HEK293 (cell line): ENCODE measurements at regions not wholly inside any gene's neighbourhood (a gene's known extent, or its start where the extent isn't known, plus 50 kb on each side); places are given as distances from the start of the nearest gene placed in this dataset.

Experiments used
- CTCF ChIP-seq: fragments of 450-650 bp; formaldehyde crosslinking; IDR thresholded peaks from 2 replicates; pipeline ENCODE4 v1.5.1; 2016; ENCODE audit warnings: missing biosample characterization, missing genetic modification characterization
- EGR2 ChIP-seq: fragments of 450-650 bp; formaldehyde crosslinking; IDR thresholded peaks from 2 replicates; pipeline ENCODE4 v1.5.1; 2016; ENCODE audit warnings: low read depth, missing biosample characterization, missing genetic modification characterization
- KLF16 ChIP-seq: fragments of 450-650 bp; formaldehyde crosslinking; IDR thresholded peaks from 2 replicates; pipeline ENCODE4 v1.5.1; 2017; ENCODE audit warnings: missing biosample characterization, missing genetic modification characterization
- OSR2 ChIP-seq: fragments of 450-650 bp; formaldehyde crosslinking; IDR thresholded peaks from 2 replicates; pipeline ENCODE4 v1.5.1; 2016; ENCODE audit warnings: missing biosample characterization, missing genetic modification characterization
- SALL2 ChIP-seq: fragments of 450-650 bp; formaldehyde crosslinking; IDR thresholded peaks from 2 replicates; pipeline ENCODE4 v1.5.0; 2017; ENCODE audit warnings: missing biosample characterization, mild to moderate bottlenecking, missing genetic modification characterization, borderline replicate concordance
- TSHZ1 ChIP-seq: fragments of 450-650 bp; formaldehyde crosslinking; IDR thresholded peaks from 2 replicates; pipeline ENCODE4 v1.5.1; 2016; ENCODE audit warnings: missing biosample characterization, missing genetic modification characterization, borderline replicate concordance
- WT1 ChIP-seq: fragments of 450-650 bp; formaldehyde crosslinking; IDR thresholded peaks from 2 replicates; pipeline ENCODE4 v1.5.1; 2016; ENCODE audit warnings: missing biosample characterization, missing genetic modification characterization
- YY2 ChIP-seq: fragments of 450-650 bp; formaldehyde crosslinking; IDR thresholded peaks from 2 replicates; pipeline ENCODE4 v1.5.1; 2016; ENCODE audit warnings: missing biosample characterization, missing genetic modification characterization
- ZBTB8A ChIP-seq: fragments of 450-650 bp; formaldehyde crosslinking; IDR thresholded peaks from 2 replicates; pipeline ENCODE4 v1.5.1; 2016; ENCODE audit warnings: missing biosample characterization, missing genetic modification characterization
- ZFP41 ChIP-seq: fragments of 450-650 bp; formaldehyde crosslinking; IDR thresholded peaks from 2 replicates; pipeline ENCODE4 v1.5.1; 2016; ENCODE audit warnings: missing biosample characterization, missing genetic modification characterization, borderline replicate concordance
- ZIC2 ChIP-seq: fragments of 450-650 bp; formaldehyde crosslinking; IDR thresholded peaks from 2 replicates; pipeline ENCODE4 v1.5.1; 2016; ENCODE audit warnings: missing biosample characterization, missing genetic modification characterization
- ZNF169 ChIP-seq: fragments of 450-650 bp; formaldehyde crosslinking; IDR thresholded peaks from 2 replicates; pipeline ENCODE4 v1.5.1; 2016; ENCODE audit warnings: missing biosample characterization, missing genetic modification characterization
- ZNF19 ChIP-seq: fragments of 450-650 bp; formaldehyde crosslinking; IDR thresholded peaks from 2 replicates; pipeline ENCODE4; 2016; ENCODE audit warnings: missing biosample characterization, missing genetic modification characterization, low read depth
- ZNF2 ChIP-seq: fragments of 450-650 bp; formaldehyde crosslinking; IDR thresholded peaks from 2 replicates; pipeline ENCODE4 v1.5.1; 2016; ENCODE audit warnings: missing biosample characterization, missing genetic modification characterization
- ZNF266 ChIP-seq: fragments of 450-650 bp; formaldehyde crosslinking; IDR thresholded peaks from 2 replicates; pipeline ENCODE4 v1.5.1; 2016; ENCODE audit warnings: missing biosample characterization, missing genetic modification characterization, low read depth
- ZNF274 ChIP-seq, 2 experiments: fragments of 200-500 bp in 1 of 2; fragments of 450-650 bp in 1 of 2; sonication (Bioruptor generic) in 1 of 2; formaldehyde crosslinking in 1 of 2; IDR thresholded peaks; 2 replicates each; pipeline versions ENCODE4 v1.5.1 to v1.6.1; 2014 to 2016; ENCODE audit warnings: borderline replicate concordance in 1 of 2, inconsistent platforms in 1 of 2, low read length in 1 of 2, missing biosample characterization in 1 of 2, missing genetic modification characterization in 1 of 2
- ZNF335 ChIP-seq: fragments of 450-650 bp; formaldehyde crosslinking; conservative IDR thresholded peaks from 2 replicates; pipeline ENCODE4 v1.5.1; 2016; ENCODE audit warnings: missing biosample characterization, missing genetic modification characterization
- ZNF391 ChIP-seq: fragments of 450-650 bp; formaldehyde crosslinking; IDR thresholded peaks from 2 replicates; pipeline ENCODE4 v1.5.1; 2016; ENCODE audit warnings: low read depth, missing biosample characterization, missing genetic modification characterization, borderline replicate concordance
- ZNF398 ChIP-seq: fragments of 450-650 bp; formaldehyde crosslinking; IDR thresholded peaks from 2 replicates; pipeline ENCODE4 v1.5.1; 2017; ENCODE audit warnings: missing biosample characterization, missing genetic modification characterization
- ZNF423 ChIP-seq: fragments of 450-650 bp; formaldehyde crosslinking; IDR thresholded peaks from 2 replicates; pipeline ENCODE4 v1.5.1; 2016; ENCODE audit warnings: missing biosample characterization, missing genetic modification characterization
- ZNF529 ChIP-seq: fragments of 450-650 bp; formaldehyde crosslinking; IDR thresholded peaks from 2 replicates; pipeline ENCODE4 v1.5.1; 2017; ENCODE audit warnings: missing genetic modification characterization, missing biosample characterization; ENCODE audit not compliant: insufficient replicate concordance
- ZNF704 ChIP-seq: fragments of 450-650 bp; formaldehyde crosslinking; IDR thresholded peaks from 2 replicates; pipeline ENCODE4 v1.5.1; 2016; ENCODE audit warnings: missing biosample characterization, missing genetic modification characterization
- ZNF76 ChIP-seq: fragments of 450-650 bp; formaldehyde crosslinking; IDR thresholded peaks from 2 replicates; pipeline ENCODE4; 2016; ENCODE audit warnings: low read depth, missing biosample characterization, missing genetic modification characterization, borderline replicate concordance
- ZNF768 ChIP-seq: fragments of 450-650 bp; formaldehyde crosslinking; IDR thresholded peaks from 2 replicates; pipeline ENCODE4 v1.5.1; 2018; ENCODE audit warnings: missing biosample characterization, mild to moderate bottlenecking, missing genetic modification characterization
- TF ChIP-seq, protein P1 (sequence below): fragments of 450-650 bp; formaldehyde crosslinking; IDR thresholded peaks from 2 replicates; pipeline ENCODE4 v1.5.1; 2016; ENCODE audit warnings: missing biosample characterization, missing genetic modification characterization
- TF ChIP-seq, protein P2 (sequence below): fragments of 450-650 bp; formaldehyde crosslinking; IDR thresholded peaks from 2 replicates; pipeline ENCODE4; 2016; ENCODE audit warnings: missing biosample characterization, missing genetic modification characterization
- TF ChIP-seq, protein P3 (sequence below): fragments of 450-650 bp; formaldehyde crosslinking; IDR thresholded peaks from 2 replicates; pipeline ENCODE4 v1.5.1; 2016; ENCODE audit warnings: missing biosample characterization, missing genetic modification characterization

- no peak for TF ChIP-seq CTCF
- TF ChIP-seq, protein P1, sequence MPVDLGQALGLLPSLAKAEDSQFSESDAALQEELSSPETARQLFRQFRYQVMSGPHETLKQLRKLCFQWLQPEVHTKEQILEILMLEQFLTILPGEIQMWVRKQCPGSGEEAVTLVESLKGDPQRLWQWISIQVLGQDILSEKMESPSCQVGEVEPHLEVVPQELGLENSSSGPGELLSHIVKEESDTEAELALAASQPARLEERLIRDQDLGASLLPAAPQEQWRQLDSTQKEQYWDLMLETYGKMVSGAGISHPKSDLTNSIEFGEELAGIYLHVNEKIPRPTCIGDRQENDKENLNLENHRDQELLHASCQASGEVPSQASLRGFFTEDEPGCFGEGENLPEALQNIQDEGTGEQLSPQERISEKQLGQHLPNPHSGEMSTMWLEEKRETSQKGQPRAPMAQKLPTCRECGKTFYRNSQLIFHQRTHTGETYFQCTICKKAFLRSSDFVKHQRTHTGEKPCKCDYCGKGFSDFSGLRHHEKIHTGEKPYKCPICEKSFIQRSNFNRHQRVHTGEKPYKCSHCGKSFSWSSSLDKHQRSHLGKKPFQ: peak; percentile 99
- TF ChIP-seq ZBTB8A (tag by site-specific recombination): peak; percentile 82
- TF ChIP-seq, protein P2, sequence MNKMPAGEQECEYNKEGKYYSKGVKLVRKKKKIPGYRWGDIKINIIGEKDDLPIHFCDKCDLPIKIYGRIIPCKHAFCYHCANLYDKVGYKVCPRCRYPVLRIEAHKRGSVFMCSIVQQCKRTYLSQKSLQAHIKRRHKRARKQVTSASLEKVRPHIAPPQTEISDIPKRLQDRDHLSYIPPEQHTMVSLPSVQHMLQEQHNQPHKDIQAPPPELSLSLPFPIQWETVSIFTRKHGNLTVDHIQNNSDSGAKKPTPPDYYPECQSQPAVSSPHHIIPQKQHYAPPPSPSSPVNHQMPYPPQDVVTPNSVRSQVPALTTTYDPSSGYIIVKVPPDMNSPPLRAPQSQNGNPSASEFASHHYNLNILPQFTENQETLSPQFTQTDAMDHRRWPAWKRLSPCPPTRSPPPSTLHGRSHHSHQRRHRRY (tag by site-specific recombination): no peak
- TF ChIP-seq ZNF398: peak; percentile 88
- no peak for TF ChIP-seq ZNF274 (IDR thresholded peaks at IDR 0.05; ENCODE audit: low read length)
- no peak for TF ChIP-seq ZNF274 (tag by site-specific recombination; IDR thresholded peaks at IDR 0.05; ENCODE audit: borderline replicate concordance)
- TF ChIP-seq ZNF2 (tag by site-specific recombination): peak; percentile 87
- peak; percentile 69; the same call in 1 of the 2 replicates for TF ChIP-seq ZNF76 (tag by site-specific recombination)
- no peak for TF ChIP-seq ZIC2 (tag by site-specific recombination)
- peak; percentile 97; the same call in 1 of the 2 replicates for TF ChIP-seq ZNF391
- TF ChIP-seq, protein P3, sequence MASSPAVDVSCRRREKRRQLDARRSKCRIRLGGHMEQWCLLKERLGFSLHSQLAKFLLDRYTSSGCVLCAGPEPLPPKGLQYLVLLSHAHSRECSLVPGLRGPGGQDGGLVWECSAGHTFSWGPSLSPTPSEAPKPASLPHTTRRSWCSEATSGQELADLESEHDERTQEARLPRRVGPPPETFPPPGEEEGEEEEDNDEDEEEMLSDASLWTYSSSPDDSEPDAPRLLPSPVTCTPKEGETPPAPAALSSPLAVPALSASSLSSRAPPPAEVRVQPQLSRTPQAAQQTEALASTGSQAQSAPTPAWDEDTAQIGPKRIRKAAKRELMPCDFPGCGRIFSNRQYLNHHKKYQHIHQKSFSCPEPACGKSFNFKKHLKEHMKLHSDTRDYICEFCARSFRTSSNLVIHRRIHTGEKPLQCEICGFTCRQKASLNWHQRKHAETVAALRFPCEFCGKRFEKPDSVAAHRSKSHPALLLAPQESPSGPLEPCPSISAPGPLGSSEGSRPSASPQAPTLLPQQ (tag by site-specific recombination): peak; percentile 94
- TF ChIP-seq ZNF423 (tag by site-specific recombination): no peak
- no peak for TF ChIP-seq ZNF768 (tag by site-specific recombination)
- no peak; the same call in none of the 2 replicates for TF ChIP-seq ZNF335 (tag by site-specific recombination)
- no peak for TF ChIP-seq ZFP41 (tag by site-specific recombination)
- peak; percentile 88 for TF ChIP-seq KLF16 (tag by site-specific recombination)
- TF ChIP-seq ZNF529 (tag by site-specific recombination): peak; percentile 93
- TF ChIP-seq ZNF169 (tag by site-specific recombination): 0 out of 2 replicates have a peak, but pooled peaks have one; percentile 24
- peak; percentile 82 for TF ChIP-seq WT1 (tag by site-specific recombination)
- TF ChIP-seq EGR2 (tag by site-specific recombination): no peak
- no peak for TF ChIP-seq ZNF704
- TF ChIP-seq ZNF19 (tag by site-specific recombination): peak; percentile 85; the same call in 1 of the 2 replicates
- peak; percentile 98 for TF ChIP-seq TSHZ1
- peak; percentile 76; the same call in 1 of the 2 replicates for TF ChIP-seq SALL2 (tag by site-specific recombination)
- no peak for TF ChIP-seq ZNF266 (tag by site-specific recombination)
- peak; percentile 75; the same call in 1 of the 2 replicates for TF ChIP-seq YY2 (tag by site-specific recombination)
- peak; percentile 89 for TF ChIP-seq OSR2 (tag by site-specific recombination)
Measured at GRCh38 chr1:80054129-80054528, 1047.6 kb upstream of the ADGRL4 start (continued).
